Neural cell (in vitro differentiated cells): ENCODE measurements at regions not wholly inside any gene's neighbourhood (a gene's known extent, or its start where the extent isn't known, plus 50 kb on each side); places are given as distances from the start of the nearest gene placed in this dataset.

ENCODE experiments used
- H2AFZ ChIP-seq: fragments of 200-600, 300-800 bp; sonication (generic), shearing (Covaris generic); 2 replicates; pipeline ENCODE4 v1.6.0; 2014; ENCODE audit warnings: low read depth, mild to moderate bottlenecking, antibody characterized with exemption, low read length, moderate library complexity
- H3F3A ChIP-seq: fragments of 200-600 bp; shearing (Covaris generic); 2 replicates; pipeline ENCODE4 v1.6.1; 2016; ENCODE audit warnings: mild to moderate bottlenecking, moderate library complexity, mixed read lengths, antibody characterized with exemption, low read length; ENCODE audit not compliant: insufficient read depth, poor library complexity, severe bottlenecking
- H3K27ac ChIP-seq: fragments of 200-600, 300-800 bp; sonication (generic), shearing (Covaris generic); 2 replicates; pipeline ENCODE4 v1.5.1; 2014; ENCODE audit warnings: mild to moderate bottlenecking, low read length, moderate library complexity
- H3K27me3 ChIP-seq: fragments of 300-800, 200-600 bp; sonication (generic), shearing (Covaris generic); 2 replicates; pipeline ENCODE4 v1.6.0; 2014; ENCODE audit warnings: mild to moderate bottlenecking, low read depth, low read length, moderate library complexity; ENCODE audit not compliant: insufficient read depth
- H3K36me3 ChIP-seq: fragments of 300-800, 200-600 bp; sonication (generic), shearing (Covaris generic); 2 replicates; pipeline ENCODE4 v1.5.1; 2014; ENCODE audit warnings: mild to moderate bottlenecking, antibody characterized with exemption, low read length, moderate library complexity; ENCODE audit not compliant: insufficient read depth
- H3K4me2 ChIP-seq: fragments of 300-800, 200-600 bp; sonication (generic), shearing (Covaris generic); 2 replicates; pipeline ENCODE4 v1.6.0; 2014; ENCODE audit warnings: mild to moderate bottlenecking, low read length
- H3K4me3 ChIP-seq: fragments of 300-800, 200-600 bp; sonication (generic), shearing (Covaris generic); 2 replicates; pipeline ENCODE4 v1.5.1; 2014; ENCODE audit warnings: mild to moderate bottlenecking, low read length, moderate library complexity
- H3K79me2 ChIP-seq: fragments of 200-600 bp; shearing (Covaris generic); replicated peaks from 2 replicates; pipeline ENCODE4 v1.6.0; 2014; ENCODE audit warnings: mild to moderate bottlenecking, low read length, moderate library complexity; ENCODE audit not compliant: insufficient read depth
- H3K9ac ChIP-seq: fragments of 300-800, 200-600 bp; sonication (generic), shearing (Covaris generic); 2 replicates; pipeline ENCODE4 v1.6.1; 2016; ENCODE audit warnings: mild to moderate bottlenecking, low read length, mixed read lengths
- H3K9me2 ChIP-seq: fragments of 200-600 bp; shearing (Covaris generic); 2 replicates; pipeline ENCODE4 v1.6.1; 2016; ENCODE audit warnings: mild to moderate bottlenecking, low read length, mixed read lengths; ENCODE audit not compliant: insufficient read depth
- H3K9me3 ChIP-seq: fragments of 200-600, 300-800 bp; sonication (generic), shearing (Covaris generic); 2 replicates; pipeline ENCODE4 v1.6.1; 2016; ENCODE audit warnings: mild to moderate bottlenecking, mixed run types, low read length, moderate library complexity, mixed read lengths
- H4K20me1 ChIP-seq: fragments of 200-600 bp; shearing (Covaris generic); 2 replicates; pipeline ENCODE4 v1.6.1; 2016; ENCODE audit warnings: mild to moderate bottlenecking, mixed run types; ENCODE audit not compliant: insufficient read depth
- CTCF ChIP-seq: fragments of 450-650 bp; IDR thresholded peaks from 2 replicates; pipeline ENCODE4 v1.5.1; 2014; ENCODE audit warnings: antibody characterized with exemption, mild to moderate bottlenecking, moderate library complexity; ENCODE audit not compliant: poor library complexity, severe bottlenecking
- EP300 ChIP-seq: fragments of 450-650 bp; conservative IDR thresholded peaks from 2 replicates; pipeline ENCODE4 v1.6.1; 2014; ENCODE audit warnings: antibody characterized with exemption, mild to moderate bottlenecking, moderate library complexity; ENCODE audit not compliant: poor library complexity, severe bottlenecking
- EZH2 ChIP-seq: fragments of 200-600, 300-800 bp; shearing (Covaris generic), sonication (generic); IDR thresholded peaks from 2 replicates; pipeline ENCODE4 v1.6.1; 2014; ENCODE audit warnings: antibody characterized with exemption, low read length, borderline replicate concordance, mild to moderate bottlenecking; ENCODE audit not compliant: insufficient read depth, poor library complexity, severe bottlenecking
- MXI1 ChIP-seq: fragments of 450-650 bp; conservative IDR thresholded peaks from 2 replicates; pipeline ENCODE4 v1.6.1; 2014; ENCODE audit warnings: antibody characterized with exemption, mild to moderate bottlenecking; ENCODE audit not compliant: poor library complexity, severe bottlenecking
- POLR2AphosphoS5 ChIP-seq: IDR thresholded peaks from 2 replicates; pipeline ENCODE4 v1.6.1; 2012
- RAD21 ChIP-seq: fragments of 450-650 bp; conservative IDR thresholded peaks from 2 replicates; pipeline ENCODE4 v1.6.1; 2014; ENCODE audit warnings: antibody characterized with exemption, mild to moderate bottlenecking, moderate library complexity
- REST ChIP-seq: IDR thresholded peaks from 2 replicates; pipeline ENCODE4 v1.6.1; 2012; ENCODE audit warnings: borderline replicate concordance
- SMC3 ChIP-seq: fragments of 450-650 bp; conservative IDR thresholded peaks from 2 replicates; pipeline ENCODE4 v1.6.1; 2014; ENCODE audit warnings: antibody characterized with exemption, mild to moderate bottlenecking, moderate library complexity; ENCODE audit not compliant: poor library complexity
- TAF1 ChIP-seq: IDR thresholded peaks from 2 replicates; pipeline ENCODE4 v1.6.1; 2012; ENCODE audit warnings: low read depth

GRCh38 chr5:61995486-61995885 is 310.5 kb upstream of the KIF2A start:
- no peak overlapping the region for H3K27ac ChIP-seq
- no peaks in the 10 kb centered on the region for H3F3A ChIP-seq
- no peak overlapping the region for H2AFZ ChIP-seq
- H3K79me2 ChIP-seq: no peaks in the 10 kb centered on the region
- H3K4me2 ChIP-seq: no peak overlapping the region
- H3K9me2 ChIP-seq: no peaks in the 10 kb centered on the region
- no peaks in the 10 kb centered on the region for H3K27me3 ChIP-seq
- no peaks in the 10 kb centered on the region for H3K36me3 ChIP-seq
- TF ChIP-seq EP300 (no peak), SMC3 (no peak), POLR2AphosphoS5 (no peak), RAD21 (no peak)
- no peak overlapping the region for H3K4me3 ChIP-seq
- H3K9me3 ChIP-seq: no peaks in the 10 kb centered on the region
- H3K9ac ChIP-seq: no peak overlapping the region
- H4K20me1 ChIP-seq: no peaks in the 10 kb centered on the region

GRCh38 chr5:61999371-61999770 is 306.6 kb upstream of the KIF2A start:
- H3K9ac ChIP-seq: no peak overlapping the region
- no peak for TF ChIP-seq SMC3
- TF ChIP-seq CTCF: no peak
- no peak for TF ChIP-seq MXI1
- TF ChIP-seq REST: no peak
- no peak for TF ChIP-seq TAF1
- no peak for TF ChIP-seq EP300
- no peak for TF ChIP-seq POLR2AphosphoS5
- no peak for TF ChIP-seq EZH2
- TF ChIP-seq RAD21: no peak

DNA sequence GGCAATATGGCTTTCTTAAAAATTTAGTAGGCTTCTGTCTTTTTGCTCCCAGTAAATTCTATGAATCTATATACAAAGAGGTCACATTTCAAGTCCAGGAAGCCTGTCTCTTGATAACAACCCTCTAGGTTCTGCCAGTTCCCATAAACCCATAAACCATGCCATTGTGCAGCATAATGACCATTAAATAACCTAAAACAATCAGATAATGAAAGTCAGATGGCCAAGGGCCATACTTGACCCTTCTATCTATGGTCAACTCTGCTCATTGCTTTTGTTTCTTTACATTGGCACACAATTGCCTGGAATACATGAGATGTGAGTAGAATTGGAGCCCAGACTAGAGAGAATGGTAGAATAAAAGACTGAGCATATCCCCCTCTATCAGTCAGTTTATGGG is 305.4 kb upstream of the KIF2A start:
- no peak overlapping the region for H2AFZ ChIP-seq
- H3K36me3 ChIP-seq: no peaks in the 10 kb centered on the region
- TF ChIP-seq CTCF (no peak), MXI1 (no peak), EP300 (no peak), POLR2AphosphoS5 (no peak), SMC3 (no peak)
- no peaks in the 10 kb centered on the region for H3K9me2 ChIP-seq
- no peaks in the 10 kb centered on the region for H4K20me1 ChIP-seq
- no peak overlapping the region for H3K4me2 ChIP-seq
- H3K9me3 ChIP-seq: no peaks in the 10 kb centered on the region
- H3K4me3 ChIP-seq: no peak overlapping the region
- no peaks in the 10 kb centered on the region for H3K79me2 ChIP-seq
- no peak overlapping the region for H3K27ac ChIP-seq
- no peaks in the 10 kb centered on the region for H3F3A ChIP-seq
- no peak overlapping the region for H3K9ac ChIP-seq
- H3K27me3 ChIP-seq: no peaks in the 10 kb centered on the region

More at GRCh38 chr5:61999371-61999770, 306.6 kb upstream of the KIF2A start:
- Histone ChIP-seq H3K4me3 (no peak overlapping the region), H3K36me3 (no peaks in the 10 kb centered on the region), H3F3A (no peaks in the 10 kb centered on the region), H3K4me2 (no peak overlapping the region), H3K27ac (no peak overlapping the region), H3K9me3 (no peaks in the 10 kb centered on the region), H2AFZ (no peak overlapping the region), H3K27me3 (no peaks in the 10 kb centered on the region), H4K20me1 (no peaks in the 10 kb centered on the region), H3K79me2 (no peaks in the 10 kb centered on the region), H3K9me2 (no peaks in the 10 kb centered on the region)
